DOHH2 (cell line): ENCODE measurements at regions not wholly inside any gene's neighbourhood (a gene's known extent, or its start where the extent isn't known, plus 50 kb on each side); places are given as distances from the start of the nearest gene placed in this dataset.

Experiments used
- CTCF ChIP-seq: fragments of 200-600 bp; sonication (generic); IDR thresholded peaks from one replicate; pipeline ENCODE4 v1.5.1; 2014; ENCODE audit warnings: antibody characterized with exemption, mild to moderate bottlenecking, low read depth, low read length; ENCODE audit not compliant: poor library complexity, severe bottlenecking
- EZH2phosphoT487 ChIP-seq: fragments of 200-600 bp; sonication (generic); IDR thresholded peaks from 2 replicates; pipeline ENCODE4 v1.6.1; 2017; ENCODE audit warnings: borderline replicate concordance, mild to moderate bottlenecking, antibody characterized with exemption, low read length, moderate library complexity, mixed read lengths

GRCh38 chr5:2856206-2856605 is 104.7 kb upstream of the IRX2 start:
- TF ChIP-seq CTCF (no peak), EZH2phosphoT487 (no peak)
